ENCODE measurements at regions not wholly inside any gene's neighbourhood (a gene's known extent, or its start where the extent isn't known, plus 50 kb on each side); places are given as distances from the start of the nearest gene placed in this dataset.

GRCh38 chr7:137151690-137152052 is 191.9 kb downstream of the PTN start:
- TF ChIP-seq, protein P1, sequence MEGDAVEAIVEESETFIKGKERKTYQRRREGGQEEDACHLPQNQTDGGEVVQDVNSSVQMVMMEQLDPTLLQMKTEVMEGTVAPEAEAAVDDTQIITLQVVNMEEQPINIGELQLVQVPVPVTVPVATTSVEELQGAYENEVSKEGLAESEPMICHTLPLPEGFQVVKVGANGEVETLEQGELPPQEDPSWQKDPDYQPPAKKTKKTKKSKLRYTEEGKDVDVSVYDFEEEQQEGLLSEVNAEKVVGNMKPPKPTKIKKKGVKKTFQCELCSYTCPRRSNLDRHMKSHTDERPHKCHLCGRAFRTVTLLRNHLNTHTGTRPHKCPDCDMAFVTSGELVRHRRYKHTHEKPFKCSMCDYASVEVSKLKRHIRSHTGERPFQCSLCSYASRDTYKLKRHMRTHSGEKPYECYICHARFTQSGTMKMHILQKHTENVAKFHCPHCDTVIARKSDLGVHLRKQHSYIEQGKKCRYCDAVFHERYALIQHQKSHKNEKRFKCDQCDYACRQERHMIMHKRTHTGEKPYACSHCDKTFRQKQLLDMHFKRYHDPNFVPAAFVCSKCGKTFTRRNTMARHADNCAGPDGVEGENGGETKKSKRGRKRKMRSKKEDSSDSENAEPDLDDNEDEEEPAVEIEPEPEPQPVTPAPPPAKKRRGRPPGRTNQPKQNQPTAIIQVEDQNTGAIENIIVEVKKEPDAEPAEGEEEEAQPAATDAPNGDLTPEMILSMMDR (IDR thresholded peaks at IDR 0.05; ENCODE audit: insufficient read depth, low read length), result no peak
- TF ChIP-seq SPI1 (IDR thresholded peaks at IDR 0.05; ENCODE audit: borderline replicate concordance, low read depth), result no peak
